NCI-H524 treated with DMSO at 0.1 percent for 48 hours (cell line): ENCODE measurements at regions not wholly inside any gene's neighbourhood (a gene's known extent, or its start where the extent isn't known, plus 50 kb on each side); places are given as distances from the start of the nearest gene placed in this dataset.

Source experiments
- DNase-seq: peaks from one replicate; lab custom pipeline; 2025; lab: John Stamatoyannopoulos, UW

DNA sequence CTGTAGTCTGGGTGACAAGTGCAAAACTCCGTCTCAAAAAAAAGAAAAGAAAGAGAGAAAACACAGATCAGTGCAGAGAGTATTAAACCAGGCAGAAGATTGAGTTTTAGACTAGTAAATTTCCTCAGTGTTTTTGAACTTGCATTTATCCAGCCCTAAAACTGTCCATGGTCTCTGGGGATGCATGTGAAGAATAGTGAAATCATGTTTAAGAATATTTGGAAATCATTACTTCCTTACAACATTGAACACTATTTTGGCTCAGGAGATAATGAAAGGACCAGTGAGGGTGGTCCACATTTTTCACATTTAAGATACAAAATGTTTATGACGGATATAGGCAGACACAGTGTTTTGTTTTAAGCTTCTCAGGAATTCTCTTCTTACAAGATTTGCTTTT lies 195.8 kb upstream of the RASGEF1B start:
- DNase-seq: no peak

DNA sequence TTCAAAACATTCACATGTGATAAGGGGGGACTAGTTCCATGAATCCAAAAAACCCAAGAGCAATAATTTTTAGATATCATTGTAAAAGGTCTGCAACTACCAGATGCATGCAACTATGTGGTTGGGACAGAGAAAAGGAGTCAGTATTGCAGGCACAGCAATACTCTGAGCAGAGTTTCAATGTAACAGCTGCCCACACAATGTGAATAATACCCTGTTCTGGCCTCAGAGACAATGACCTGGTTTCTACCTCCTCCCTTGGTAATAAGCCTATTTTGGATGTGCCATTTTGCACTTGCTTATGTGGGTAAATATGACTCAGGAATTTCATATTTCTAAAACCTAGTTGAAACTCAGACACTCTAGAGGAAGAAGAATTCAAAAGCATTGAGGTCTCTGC lies 194.8 kb upstream of the RASGEF1B start:
- DNase-seq: no peak

DNA sequence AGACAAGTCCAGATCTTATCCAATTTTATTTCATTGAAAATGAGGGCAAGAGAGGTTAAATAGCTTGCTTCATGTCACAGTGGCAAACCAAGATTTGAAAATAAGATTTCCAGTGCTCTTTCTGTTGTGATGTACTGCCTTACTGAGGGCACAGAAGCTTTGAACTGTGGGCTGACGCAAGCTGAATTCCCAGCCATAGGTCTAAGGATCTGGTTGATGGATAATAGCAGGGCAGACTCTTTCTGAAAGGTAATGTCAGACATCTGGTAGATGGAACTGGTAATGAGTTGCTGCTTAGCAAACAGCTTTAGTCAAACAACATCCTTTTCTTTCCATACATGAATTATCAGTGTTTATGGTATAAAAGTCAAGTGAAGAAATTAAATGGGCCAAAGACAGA lies 193.9 kb upstream of the RASGEF1B start:
- DNase-seq: no peak

DNA sequence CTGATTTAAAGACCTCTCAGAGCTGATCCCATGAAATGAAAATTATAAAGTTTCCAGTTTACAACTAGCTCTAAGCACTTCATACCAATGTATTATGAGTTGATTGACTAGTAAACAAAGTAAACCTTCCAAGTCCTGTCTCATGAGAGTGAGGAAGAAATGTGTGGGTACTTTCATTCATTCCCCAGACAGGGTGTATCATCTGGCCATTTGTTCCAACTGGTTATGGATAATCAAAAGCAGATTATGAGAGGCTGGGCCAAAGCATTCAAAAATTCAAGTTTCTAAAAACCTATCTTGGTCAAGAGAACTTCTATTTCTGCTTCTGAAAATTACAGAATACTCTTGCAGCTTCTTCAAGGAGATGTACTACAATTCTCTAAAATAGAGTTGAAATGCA lies 193.3 kb upstream of the RASGEF1B start:
- no peak for DNase-seq

DNA sequence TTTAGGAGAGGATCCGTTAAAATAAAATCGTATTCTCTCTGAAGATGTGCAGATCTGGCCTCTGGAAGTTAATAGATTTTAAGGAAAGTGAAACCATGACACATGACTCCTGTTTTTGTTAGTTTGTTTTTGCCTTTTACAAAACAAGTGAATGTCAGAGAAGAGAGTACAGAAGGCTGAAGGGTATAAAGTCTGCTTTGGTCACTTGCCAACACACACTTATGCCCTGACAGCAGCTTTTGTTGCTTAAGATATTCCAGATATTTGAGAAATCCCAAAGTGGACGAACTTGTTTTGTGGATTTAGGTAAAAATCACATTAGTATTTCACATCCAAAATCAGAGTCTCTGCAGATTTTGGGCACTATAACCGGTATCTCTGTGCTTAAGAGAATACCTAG lies 192.4 kb upstream of the RASGEF1B start:
- no peak for DNase-seq

DNA sequence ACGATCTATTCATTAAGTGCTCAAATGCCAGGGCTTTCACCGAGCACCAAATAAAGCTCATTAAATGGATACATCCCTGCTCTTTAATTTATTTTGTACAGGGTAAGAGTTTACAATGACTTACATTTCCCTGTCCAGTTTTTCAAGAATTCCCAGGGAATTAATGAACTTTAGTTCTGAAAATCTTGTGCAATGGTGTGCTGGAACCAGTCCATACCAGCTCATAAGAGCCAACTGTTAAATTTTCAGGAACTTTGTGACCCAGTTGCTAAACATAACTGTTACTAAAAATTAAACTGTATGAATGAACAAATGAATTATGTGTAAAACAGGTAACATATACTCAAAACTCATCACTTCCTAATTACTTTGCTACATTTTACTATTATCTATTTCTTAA lies 191.7 kb upstream of the RASGEF1B start:
- no peak for DNase-seq

DNA sequence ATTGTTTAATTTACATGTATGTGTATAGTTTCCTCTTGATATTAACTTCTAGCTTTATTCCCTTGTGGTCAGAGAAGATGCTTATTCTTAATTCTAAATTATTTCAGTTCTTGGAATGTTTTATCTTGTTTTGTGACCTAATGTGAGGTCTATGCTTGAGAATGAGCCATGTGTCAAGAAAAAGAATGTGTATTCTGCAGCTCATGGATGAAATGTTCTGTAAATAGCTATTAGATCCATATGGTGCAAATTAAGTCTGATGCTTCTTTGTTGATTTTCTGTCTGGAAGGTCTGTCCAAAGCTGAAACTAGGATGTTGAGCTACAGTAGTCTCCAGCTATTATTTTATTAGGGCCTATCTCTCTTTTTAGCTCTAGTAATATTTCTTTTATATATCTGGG lies 187.3 kb upstream of the RASGEF1B start:
- no peak for DNase-seq

DNA sequence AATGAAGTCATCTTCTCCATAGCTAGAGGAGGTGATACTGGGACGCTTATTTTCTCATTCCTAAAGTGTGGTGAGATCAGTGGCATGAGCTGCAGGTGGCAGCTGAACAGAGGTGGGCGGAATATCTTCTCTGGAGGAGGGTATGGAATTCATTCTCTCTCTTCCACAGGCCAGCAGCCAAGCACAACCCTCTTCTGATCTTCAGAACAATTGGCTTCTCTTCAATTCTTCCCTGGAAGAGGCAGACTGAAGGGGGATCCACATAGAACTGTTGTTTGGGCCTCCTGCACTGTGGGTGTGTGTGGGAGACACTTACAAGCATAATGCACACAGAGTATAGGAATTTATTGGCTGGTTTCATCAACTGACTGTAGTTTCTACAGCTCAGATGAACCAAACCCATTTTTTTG lies 180.4 kb upstream of the RASGEF1B start:
- no peak for DNase-seq

DNA sequence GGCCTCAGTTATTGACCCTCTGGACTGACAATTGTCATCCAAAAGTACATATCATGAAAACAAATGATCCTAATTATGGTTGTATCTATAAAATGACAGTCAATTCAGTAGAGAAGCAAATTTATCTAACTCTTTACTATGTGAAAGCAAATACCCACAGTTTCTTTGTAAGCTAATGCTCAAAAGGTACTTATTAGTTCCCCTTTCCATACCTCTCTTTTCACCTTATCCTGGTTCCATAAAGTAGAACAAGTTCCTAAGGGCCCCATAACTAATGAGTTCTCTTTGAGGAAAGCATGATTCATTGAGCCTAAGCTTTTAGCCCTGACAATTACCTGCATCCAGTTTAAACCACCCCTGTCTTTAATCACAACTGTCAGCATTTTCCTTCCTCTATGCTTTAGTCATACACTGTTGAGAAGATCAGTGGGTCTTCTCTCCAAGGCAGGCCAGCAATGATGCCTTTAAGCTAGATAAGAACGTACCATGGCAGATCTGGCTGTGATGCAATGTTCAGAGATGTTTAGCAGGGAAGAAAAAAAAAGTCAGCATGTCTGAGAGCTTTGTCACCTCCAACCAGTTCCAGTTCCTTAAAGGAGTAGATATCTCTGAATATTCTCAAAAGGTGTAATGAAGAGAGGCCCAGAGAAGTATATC lies 179.7 kb upstream of the RASGEF1B start:
- no peak for DNase-seq

DNA sequence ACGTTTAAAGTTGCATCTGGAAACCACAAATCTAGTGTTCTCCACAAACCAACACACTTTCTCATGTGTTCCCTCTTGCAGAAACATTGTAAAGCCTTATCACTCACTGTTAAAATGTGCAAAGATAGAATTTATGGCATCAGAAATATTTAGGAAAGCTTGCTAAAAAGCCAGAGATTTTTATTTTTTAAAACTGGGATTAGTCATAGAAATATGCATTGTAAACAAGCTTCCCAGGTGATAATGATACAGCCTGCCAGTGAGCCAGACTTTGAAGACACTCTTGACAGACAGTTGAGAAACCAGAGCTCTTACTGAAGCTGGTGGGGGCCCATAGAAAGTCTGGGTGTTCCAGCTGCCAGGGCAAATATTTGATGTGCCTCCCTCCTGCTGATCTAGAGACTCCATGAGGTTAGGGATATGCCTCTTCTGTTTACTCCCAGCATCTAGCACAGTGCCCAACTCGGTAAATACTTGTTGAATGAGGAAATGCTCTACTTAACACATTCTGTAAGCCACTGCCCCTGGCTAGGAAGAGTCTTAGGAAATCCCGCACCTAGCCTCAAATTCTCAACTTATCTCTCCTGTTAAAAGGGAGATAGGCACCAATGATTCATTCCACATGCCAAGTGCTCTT lies 179.0 kb upstream of the RASGEF1B start:
- no peak for DNase-seq

DNA sequence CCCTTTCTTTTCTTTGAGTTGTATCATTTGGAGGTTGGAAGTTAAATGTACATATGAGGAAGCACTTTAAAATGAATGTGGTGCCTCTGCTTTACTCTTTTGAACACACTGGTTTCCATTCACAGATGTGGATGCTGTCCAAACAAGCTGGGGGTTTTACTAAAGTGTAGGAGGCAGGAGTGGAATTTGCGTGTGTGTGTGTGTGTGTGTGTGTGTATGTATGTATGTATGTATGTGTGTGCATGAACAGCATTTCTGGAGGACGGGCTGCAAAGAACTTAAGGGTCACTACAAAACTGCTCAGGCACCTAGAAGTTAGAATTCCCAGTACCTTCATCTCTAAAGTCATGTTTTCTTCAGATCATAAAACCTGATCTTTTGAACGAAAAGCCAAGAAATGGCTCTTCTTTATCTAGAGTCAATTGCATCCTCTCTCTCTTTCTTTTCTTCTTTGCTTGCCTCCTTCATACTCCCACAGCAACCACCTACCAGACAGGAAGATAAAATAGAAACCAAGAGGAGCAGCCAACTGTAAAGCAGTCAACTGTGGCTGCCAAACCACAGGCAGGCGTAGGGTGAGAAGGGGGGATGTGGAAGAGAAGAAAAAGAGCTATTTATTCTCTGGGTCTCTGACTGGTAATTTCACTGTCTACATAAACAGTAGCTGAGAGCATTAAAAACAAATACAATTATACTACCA lies 177.0 kb upstream of the RASGEF1B start:
- DNase-seq: no peak

DNA sequence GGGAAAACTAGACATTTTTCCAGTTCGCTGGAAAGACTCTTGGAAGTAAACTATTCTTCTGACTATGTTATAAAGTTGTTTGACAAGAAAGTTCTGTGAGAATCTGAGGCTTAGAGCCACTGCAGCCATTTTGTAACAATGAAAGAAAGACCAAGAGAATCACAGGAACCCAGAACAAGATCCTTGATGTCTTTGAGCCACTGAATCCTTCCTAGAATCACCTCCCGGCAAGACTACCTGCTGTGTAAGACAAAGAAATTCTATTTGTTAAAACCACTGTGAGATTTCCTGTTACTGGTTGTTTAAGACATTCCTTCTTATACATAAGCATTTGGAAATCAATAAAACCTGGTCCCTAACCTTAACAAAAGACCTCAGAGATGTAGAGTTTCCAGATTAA lies 175.7 kb upstream of the RASGEF1B start:
- no peak for DNase-seq

DNA sequence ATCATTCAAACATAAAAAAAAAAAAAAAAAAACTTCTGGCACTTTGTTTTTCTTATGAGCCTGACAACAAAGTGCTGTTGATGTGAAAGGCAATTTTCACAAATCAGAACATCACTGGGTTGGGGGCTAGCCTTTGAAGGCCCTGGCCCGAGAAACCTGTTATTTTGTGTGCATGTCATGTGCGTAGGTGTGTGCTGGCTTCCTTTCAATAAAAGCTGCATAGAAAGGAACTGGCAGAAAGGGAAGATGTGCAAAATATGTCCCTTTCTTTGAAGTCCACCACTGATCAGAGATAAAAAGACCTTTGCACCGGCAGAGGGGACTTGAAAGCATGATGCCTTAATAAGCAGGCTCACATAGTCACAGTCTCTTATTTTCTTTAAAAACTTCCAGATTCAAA lies 170.8 kb upstream of the RASGEF1B start:
- DNase-seq: no peak

DNA sequence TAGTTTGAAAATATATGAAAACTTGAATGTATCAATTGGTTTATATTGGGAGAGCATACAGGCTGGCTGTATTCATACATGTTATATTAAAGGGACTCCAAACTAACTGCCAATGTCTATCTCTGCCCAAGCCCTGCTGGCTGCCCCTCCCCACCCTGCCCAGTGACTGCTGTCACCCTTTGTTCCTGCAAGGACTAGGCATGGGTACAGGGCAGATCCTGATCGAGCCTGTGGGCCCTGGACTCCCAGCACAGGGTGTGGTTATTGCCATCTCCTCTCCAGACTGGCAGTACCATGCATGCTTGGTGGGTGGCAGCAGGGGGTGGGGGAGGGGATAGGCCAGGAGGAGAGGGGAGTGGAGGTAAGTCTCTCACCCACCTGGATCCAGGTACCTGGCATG lies 167.5 kb upstream of the RASGEF1B start:
- no peak for DNase-seq

DNA sequence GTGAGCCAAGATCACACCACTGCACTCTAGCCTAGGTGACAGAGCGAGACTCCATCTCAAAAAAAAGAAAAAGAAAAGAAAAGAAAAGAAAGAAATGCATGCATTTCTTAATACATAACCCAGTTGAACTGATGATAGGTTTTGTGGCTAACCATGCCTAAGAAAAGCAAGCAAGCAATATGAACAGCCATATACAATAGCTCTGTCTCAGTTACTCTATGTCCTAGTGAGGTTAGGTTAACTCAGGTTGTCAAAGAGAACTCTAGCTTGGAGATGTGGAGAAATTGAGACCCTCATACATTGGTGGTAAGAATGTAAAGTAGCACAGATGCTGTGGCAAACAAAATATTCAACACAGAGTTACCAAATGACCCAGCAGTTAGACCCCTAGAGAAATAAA lies 167.0 kb upstream of the RASGEF1B start:
- no peak for DNase-seq

DNA sequence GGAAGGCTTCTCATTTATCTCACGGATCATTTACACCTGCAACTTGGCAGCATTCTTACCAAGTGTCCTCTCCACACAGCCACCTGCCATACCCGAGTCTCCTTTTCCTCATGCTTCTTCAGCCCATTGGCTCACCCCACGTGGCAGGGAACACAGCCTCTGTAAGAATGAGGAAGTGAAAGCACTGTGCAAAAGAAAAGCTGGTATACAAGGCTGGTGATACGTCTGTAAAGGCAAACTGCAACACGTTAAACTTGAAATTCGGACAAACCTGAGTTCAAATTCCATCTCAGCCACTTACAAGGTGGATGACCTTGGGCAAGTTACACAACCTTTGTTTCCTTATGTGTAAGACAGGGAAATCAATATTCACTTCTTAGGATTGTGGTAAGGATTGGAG lies 164.0 kb upstream of the RASGEF1B start:
- DNase-seq: no peak

DNA sequence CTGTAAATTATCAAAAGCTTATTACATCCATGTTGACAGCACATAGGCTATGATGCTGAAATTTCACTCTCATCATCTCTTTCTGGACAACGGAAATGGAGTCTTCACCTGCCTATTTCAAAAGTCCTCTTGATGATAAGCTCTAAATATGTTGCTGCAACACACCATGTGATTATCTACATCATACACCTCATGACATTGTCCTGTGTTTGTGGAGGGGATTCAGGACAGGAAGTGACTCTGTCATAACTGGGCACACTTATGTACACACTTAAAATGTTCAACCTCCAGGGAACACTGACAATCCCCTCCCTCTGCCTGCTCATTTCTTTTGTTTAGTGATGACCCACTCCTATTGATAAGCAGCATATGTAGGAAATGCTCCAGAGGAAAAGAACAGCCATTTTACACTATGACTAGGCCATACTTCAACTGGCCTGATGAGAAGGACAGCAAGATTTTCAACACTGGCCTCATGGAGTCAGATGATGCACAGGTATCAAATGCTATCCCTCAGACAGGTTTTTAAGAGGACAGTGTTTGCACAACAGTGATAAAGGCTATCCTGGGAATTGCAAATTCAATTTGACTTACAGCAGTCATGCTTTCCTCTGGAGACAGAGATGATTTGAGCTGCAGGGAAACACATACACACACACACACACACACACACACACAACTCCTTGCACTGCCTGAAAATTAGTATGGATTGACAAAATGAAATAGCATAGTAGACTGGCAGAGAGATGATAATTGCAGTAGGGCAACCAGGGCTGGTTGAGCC lies 163.3 kb upstream of the RASGEF1B start:
- DNase-seq: no peak

DNA sequence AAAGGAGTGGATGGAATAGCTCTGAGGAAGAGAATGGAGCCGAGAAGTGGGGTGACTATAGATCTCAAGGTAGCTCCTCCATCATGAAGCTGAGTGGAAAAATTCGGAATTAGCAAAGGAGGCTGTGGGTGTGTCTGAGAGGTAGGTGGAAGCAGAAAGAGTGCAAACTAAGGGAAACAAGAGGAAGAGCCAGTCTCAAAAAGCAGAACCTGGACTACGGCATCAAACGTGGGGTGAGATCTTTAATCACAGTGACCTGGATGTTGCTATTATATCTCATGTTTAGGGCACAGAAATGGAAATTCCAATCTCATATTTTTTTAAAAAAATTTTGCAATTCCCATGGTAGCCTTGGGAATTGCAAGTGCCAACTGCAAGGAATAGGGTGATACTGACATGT lies 162.5 kb upstream of the RASGEF1B start:
- DNase-seq: no peak

DNA sequence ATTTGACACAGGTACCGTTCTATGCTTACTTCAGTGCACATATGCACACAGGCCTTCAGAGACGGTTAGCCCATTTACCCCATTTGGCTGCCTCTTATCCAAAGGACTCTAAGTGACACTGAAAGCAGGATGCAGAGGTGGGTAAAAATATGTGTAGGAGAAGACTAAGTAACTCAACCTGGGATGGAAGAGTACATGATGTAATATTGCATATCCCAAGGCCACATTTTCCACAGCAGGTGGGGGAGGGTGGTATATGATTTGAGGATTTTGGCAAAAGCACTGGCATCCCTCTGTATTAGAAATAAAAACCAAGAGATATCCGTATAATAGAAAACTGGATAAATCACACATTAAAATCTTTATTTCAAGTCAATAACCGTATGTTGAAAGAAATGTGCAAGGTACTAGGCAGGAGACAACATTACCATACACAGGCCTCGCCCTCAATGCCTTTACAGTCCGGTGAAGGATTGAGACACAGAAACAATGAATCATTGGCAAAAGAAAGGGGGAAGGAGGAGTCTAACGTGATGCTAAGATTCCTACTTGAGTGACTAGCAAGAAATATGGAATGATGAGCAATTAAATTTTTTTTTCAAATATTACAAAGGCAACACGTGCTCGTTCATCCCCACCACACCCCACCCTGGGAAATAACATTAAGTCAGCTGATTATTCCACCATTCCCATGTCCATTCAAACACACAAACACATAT lies 161.0 kb upstream of the RASGEF1B start:
- no peak for DNase-seq

DNA sequence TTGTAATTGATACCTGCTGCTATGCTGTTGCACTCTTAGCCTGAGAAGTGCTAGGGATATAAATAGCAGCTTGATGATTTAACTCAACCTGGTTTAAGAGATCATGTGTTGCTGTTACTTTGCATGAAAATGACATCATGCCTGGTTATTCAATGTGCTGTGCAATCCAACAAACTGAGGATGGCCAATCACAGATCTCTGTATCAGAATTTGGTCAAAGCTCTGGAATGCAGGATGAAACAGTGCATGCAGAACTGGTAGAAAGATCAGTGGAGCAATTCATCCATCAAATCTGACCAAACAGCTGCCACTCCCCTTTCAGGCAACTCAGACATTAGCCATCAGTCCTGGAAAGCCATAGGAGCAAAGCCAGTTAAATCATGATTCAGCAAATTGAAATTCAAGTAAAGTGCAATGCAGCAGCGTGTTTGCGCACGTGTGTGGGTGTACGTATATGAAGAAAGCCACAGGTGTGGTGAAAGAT lies 160.3 kb upstream of the RASGEF1B start:
- DNase-seq: no peak

DNA sequence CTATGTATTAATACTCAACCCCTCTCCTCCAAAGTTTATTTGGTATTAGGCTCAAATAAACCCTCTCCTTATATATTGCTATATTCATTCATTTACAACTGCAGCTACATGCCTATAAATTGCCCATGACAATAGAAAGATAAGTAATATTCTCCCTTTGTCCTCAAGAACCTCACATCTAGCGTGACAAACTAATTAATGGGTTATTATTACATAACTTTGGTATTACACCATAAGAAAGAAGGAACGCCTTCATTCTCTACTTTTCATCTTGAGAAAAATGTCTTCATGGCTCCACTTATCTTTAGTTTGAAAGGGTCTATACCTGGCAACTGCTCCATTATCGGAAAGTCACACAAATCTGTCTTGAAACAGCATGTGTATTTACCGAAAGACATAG lies 157.7 kb upstream of the RASGEF1B start:
- DNase-seq: no peak

DNA sequence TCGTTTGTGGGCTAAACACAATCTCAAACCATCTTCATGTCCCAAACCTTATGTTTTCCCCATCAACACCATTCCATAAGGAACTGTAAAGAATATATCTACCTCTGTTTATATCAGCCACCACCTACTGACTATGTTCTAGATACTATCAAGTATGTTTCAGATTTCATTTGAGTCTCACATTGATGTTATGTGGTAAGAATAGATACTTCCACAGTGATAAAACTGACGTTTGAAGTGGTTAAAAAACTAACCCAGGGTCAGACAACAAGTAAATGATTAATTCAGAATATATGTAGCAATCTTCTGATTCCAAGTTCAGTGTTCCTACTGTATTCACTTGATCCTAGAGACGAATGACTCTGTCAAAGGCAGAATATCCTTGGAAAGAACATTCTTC lies 156.8 kb upstream of the RASGEF1B start:
- DNase-seq: no peak
